IMR-90 (cell line): ENCODE measurements at regions not wholly inside any gene's neighbourhood (a gene's known extent, or its start where the extent isn't known, plus 50 kb on each side); places are given as distances from the start of the nearest gene placed in this dataset.

Experiments used
- ATAC-seq: fragments of 200-7000 bp; cut with Tn5 transposase; 2 replicates; pipeline ENCODE4 v1.9.1; 2020; ENCODE audit warnings: low read depth, mild to moderate bottlenecking, moderate library complexity
- BruUV-seq: library from RNA; stranded (reverse); fragments of 400-500 nt; replicated peaks from 2 replicates; lab custom pipeline; 2021; lab: Mats Ljungman, UMichigan
- CTCF ChIA-PET: fragments of 300-600 bp; formaldehyde crosslinking; extraction: SDS; loops from one replicate; lab custom pipeline; 2021; ENCODE audit warnings: antibody characterized with exemption; lab: Yijun Ruan, JAX
- POLR2A ChIA-PET: fragments of 300-600 bp; sonication (Branson Sonifier 250); formaldehyde crosslinking; loops from one replicate; lab custom pipeline; 2022; ENCODE audit warnings: antibody characterized with exemption; ENCODE audit not compliant: unreplicated experiment; lab: Charles Lee
- DNase-seq: peaks from one replicate; pipeline ENCODE4 v3.0.0; 2013
- H2AFZ ChIP-seq: replicated peaks from 2 replicates; pipeline ENCODE3; 2013; ENCODE audit warnings: low read length, mild to moderate bottlenecking; ENCODE audit not compliant: poor library complexity
- H2AK5ac ChIP-seq: 2 replicates; pipeline ENCODE4 v1.6.1; 2013; ENCODE audit warnings: low read depth, low read length, inconsistent platforms
- H2AK9ac ChIP-seq: replicated peaks from 2 replicates; pipeline ENCODE3; 2013; ENCODE audit warnings: mild to moderate bottlenecking, low read depth, low read length, moderate library complexity; ENCODE audit not compliant: poor library complexity
- H2BK120ac ChIP-seq: 2 replicates; pipeline ENCODE4 v1.6.1; 2013; ENCODE audit warnings: low read depth, low read length, inconsistent platforms
- H2BK15ac ChIP-seq: 3 replicates; pipeline ENCODE4 v1.6.1; 2013; ENCODE audit warnings: low read depth, low read length, inconsistent platforms
- H2BK20ac ChIP-seq: 2 replicates; pipeline ENCODE4 v1.6.1; 2013; ENCODE audit warnings: low read depth, mild to moderate bottlenecking, inconsistent platforms, low read length, moderate library complexity
- H2BK5ac ChIP-seq: 2 replicates; pipeline ENCODE4 v1.6.1; 2013; ENCODE audit warnings: mild to moderate bottlenecking, low read depth, low read length, inconsistent platforms; ENCODE audit not compliant: poor library complexity, severe bottlenecking
- H3K14ac ChIP-seq: replicated peaks from 2 replicates; pipeline ENCODE4 v1.6.1; 2013; ENCODE audit warnings: low read depth, low read length, inconsistent platforms
- H3K18ac ChIP-seq: 2 replicates; pipeline ENCODE4 v1.6.1; 2013; ENCODE audit warnings: low read depth, low read length, control low read depth
- H3K23ac ChIP-seq: 2 replicates; pipeline ENCODE4 v1.6.1; 2013; ENCODE audit warnings: low read depth, low read length, inconsistent platforms
- H3K27ac ChIP-seq: 2 replicates; pipeline ENCODE4 v1.5.1; 2013; ENCODE audit warnings: mild to moderate bottlenecking, control low read depth, low read length; ENCODE audit not compliant: insufficient read depth
- H3K27me3 ChIP-seq: 2 replicates; pipeline ENCODE4 v1.6.1; 2013; ENCODE audit warnings: low read length; ENCODE audit not compliant: control insufficient read depth, insufficient read depth
- H3K36me3 ChIP-seq: 2 replicates; pipeline ENCODE4 v1.6.1; 2013; ENCODE audit warnings: low read length, mixed read lengths; ENCODE audit not compliant: control insufficient read depth, insufficient read depth
- H3K4ac ChIP-seq: 2 replicates; pipeline ENCODE4 v1.6.1; 2013; ENCODE audit warnings: low read depth, low read length, inconsistent platforms
- H3K4me1 ChIP-seq: 2 replicates; pipeline ENCODE4 v1.6.1; 2013; ENCODE audit warnings: low read length, mixed read lengths; ENCODE audit not compliant: control insufficient read depth, insufficient read depth
- H3K4me2 ChIP-seq: 2 replicates; pipeline ENCODE4 v1.6.1; 2013; ENCODE audit warnings: low read depth, mild to moderate bottlenecking, control low read depth, low read length, moderate library complexity
- H3K4me3 ChIP-seq: 2 replicates; pipeline ENCODE4 v1.5.1; 2013; ENCODE audit warnings: low read depth, mild to moderate bottlenecking, control low read depth, low read length, moderate library complexity; ENCODE audit not compliant: insufficient read depth
- H3K56ac ChIP-seq: 2 replicates; pipeline ENCODE4 v1.6.1; 2013; ENCODE audit warnings: low read length, inconsistent platforms; ENCODE audit not compliant: insufficient read depth; ENCODE audit errors: extremely low read depth
- H3K79me1 ChIP-seq, 2 experiments: 2 replicates each; pipeline ENCODE4 v1.6.1; 2013; ENCODE audit warnings: low read length in 2 of 2, inconsistent platforms in 1 of 2, low read depth in 1 of 2
- H3K9ac ChIP-seq: 2 replicates; pipeline ENCODE4 v1.6.1; 2013; ENCODE audit warnings: low read depth, low read length, control low read depth
- H3K9me1 ChIP-seq: 2 replicates; pipeline ENCODE4 v1.6.1; 2013; ENCODE audit warnings: low read length, inconsistent platforms; ENCODE audit not compliant: insufficient read depth
- H3K9me3 ChIP-seq: 2 replicates; pipeline ENCODE4 v1.6.1; 2013; ENCODE audit warnings: low read length; ENCODE audit not compliant: control insufficient read depth, insufficient read depth
- H4K20me1 ChIP-seq: 2 replicates; pipeline ENCODE4 v1.6.1; 2013; ENCODE audit warnings: low read length, inconsistent platforms; ENCODE audit not compliant: insufficient read depth
- H4K5ac ChIP-seq: 2 replicates; pipeline ENCODE4 v1.6.1; 2013; ENCODE audit warnings: mild to moderate bottlenecking, low read depth, low read length, control low read depth
- H4K8ac ChIP-seq, 2 experiments: 2 replicates each; pipeline ENCODE4 v1.6.1; 2013; ENCODE audit warnings: low read depth in 2 of 2, low read length in 2 of 2, control low read depth in 1 of 2, inconsistent platforms in 1 of 2
- H4K91ac ChIP-seq: 2 replicates; pipeline ENCODE4 v1.6.1; 2013; ENCODE audit warnings: low read depth, low read length, inconsistent platforms; ENCODE audit not compliant: insufficient read depth
- BHLHE40 ChIP-seq: fragments of 150-350 bp; IDR thresholded peaks from 2 replicates; pipeline ENCODE4 v1.6.1; 2016; ENCODE audit warnings: mild to moderate bottlenecking, low read depth, low read length
- CEBPB ChIP-seq: IDR thresholded peaks from 2 replicates; pipeline ENCODE4 v1.6.1; 2012; ENCODE audit warnings: low read depth, low read length, improper control_type of control experiment
- FOS ChIP-seq: fragments of 150-350 bp; IDR thresholded peaks from 2 replicates; pipeline ENCODE4 v1.6.1; 2016; ENCODE audit warnings: low read depth, low read length
- MAFK ChIP-seq: IDR thresholded peaks from 2 replicates; pipeline ENCODE4 v1.6.1; 2012; ENCODE audit warnings: low read depth, low read length, improper control_type of control experiment
- MAZ ChIP-seq: IDR thresholded peaks from 2 replicates; pipeline ENCODE4 v1.6.1; 2012; ENCODE audit warnings: low read depth, mild to moderate bottlenecking, low read length, improper control_type of control experiment, moderate library complexity, borderline replicate concordance
- POLR2A ChIP-seq: IDR thresholded peaks from 2 replicates; pipeline ENCODE4 v1.6.1; 2012; ENCODE audit warnings: mild to moderate bottlenecking, low read depth, low read length
- RAD21 ChIP-seq: IDR thresholded peaks from 2 replicates; pipeline ENCODE4 v1.6.1; 2012; ENCODE audit warnings: low read length, improper control_type of control experiment
- dilution Hi-C: fragments of 300-500 bp; cut with HindIII; formaldehyde crosslinking; loops from one replicate; pipeline ENCODE4 v1.14.3; 2018; ENCODE audit warnings: low sequenced_read_pairs; ENCODE audit not compliant: unreplicated experiment
- in situ Hi-C: fragments of 300-500 bp; cut with MboI; formaldehyde crosslinking; loops from 3 replicates; pipeline ENCODE4 v1.14.3; 2019; ENCODE audit warnings: low sequenced_read_pairs, inconsistent platforms, mixed read lengths
- intact Hi-C: fragments of 100-400 bp; cut with micrococcal nuclease; formaldehyde crosslinking; loops from 2 replicates; pipeline ENCODE4 v1.10.0; 2022
- TF ChIP-seq, protein P1 (sequence below): conservative IDR thresholded peaks from 2 replicates; pipeline ENCODE4 v1.5.1; 2012; ENCODE audit warnings: mild to moderate bottlenecking, low read depth, low read length, improper control_type of control experiment
- TF ChIP-seq, protein P2 (sequence below): fragments of 150-350 bp; IDR thresholded peaks from 2 replicates; pipeline ENCODE4 v1.6.1; 2017; ENCODE audit warnings: mild to moderate bottlenecking, antibody characterized with exemption, low read length, low read depth

DNA sequence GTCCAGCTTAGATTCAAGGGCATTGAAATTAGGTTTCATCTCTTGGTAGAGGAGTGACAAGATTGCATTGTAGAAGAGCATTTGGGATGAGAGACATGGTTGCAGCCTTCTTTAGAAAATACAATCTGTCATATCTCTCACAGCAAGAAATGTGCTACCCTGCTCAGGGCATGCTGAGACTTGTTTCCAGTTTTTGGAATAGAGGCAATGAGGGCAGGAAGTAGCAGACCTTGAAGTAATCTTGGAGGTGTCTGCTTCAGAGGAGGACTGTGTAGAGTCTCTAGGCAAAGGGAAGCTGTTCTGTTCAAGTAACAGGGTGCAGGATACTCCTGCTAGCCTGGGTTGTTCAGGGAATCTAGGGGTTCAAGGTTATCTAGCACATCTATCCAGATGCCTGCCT is 116.1 kb upstream of the ZNF827 start:
- H3K4ac ChIP-seq, result no peak overlapping the region; the same call in 1 of the 2 replicates

More for the DNA sequence above, 116.1 kb upstream of the ZNF827 start:
- H2BK20ac ChIP-seq, result peak overlapping the region; percentile 82
- ATAC-seq, result no peak
- H3K18ac ChIP-seq, result peak overlapping the region; percentile 98
- no peak overlapping the region for H2AK5ac ChIP-seq
- no peak overlapping the region for H2AK9ac ChIP-seq
- ChIA-PET CTCF (interaction anchor here (0.6 kb wide), 1 partner anchor 62 kb away, joined by 5 read pairs; no protein-coding TSS in a partner anchor), POLR2A (no interaction called here)
- no peak overlapping the region for H3K9ac ChIP-seq
- H3K4me1 ChIP-seq, result peaks cover 17% of the 10 kb centered on the region
- H3K4me3 ChIP-seq, result no peak overlapping the region
- no TSS peak for BruUV-seq
- H3K23ac ChIP-seq, result no peak overlapping the region
- H2BK120ac ChIP-seq, result peak overlapping the region; percentile 32; the same call in 1 of the 2 replicates
- peak overlapping the region; percentile 92 for H4K5ac ChIP-seq
- H3K14ac ChIP-seq, result peak overlapping the region; percentile 37; the same call in 1 of the 2 replicates
- H4K91ac ChIP-seq, result peak overlapping the region; percentile 58; the same call in 1 of the 2 replicates
- H3K79me1 ChIP-seq, result no peaks in the 10 kb centered on the region
- H2AFZ ChIP-seq, result no peak overlapping the region
- no peaks in the 10 kb centered on the region for H4K20me1 ChIP-seq
- no peaks in the 10 kb centered on the region for H3K9me1 ChIP-seq
- peak overlapping the region; percentile 21; the same call in 1 of the 3 replicates for H2BK15ac ChIP-seq
- no peak for TF ChIP-seq MAZ
- no peak for TF ChIP-seq CEBPB
- TF ChIP-seq RAD21, result no peak
- TF ChIP-seq FOS, result no peak
- TF ChIP-seq, protein P1, sequence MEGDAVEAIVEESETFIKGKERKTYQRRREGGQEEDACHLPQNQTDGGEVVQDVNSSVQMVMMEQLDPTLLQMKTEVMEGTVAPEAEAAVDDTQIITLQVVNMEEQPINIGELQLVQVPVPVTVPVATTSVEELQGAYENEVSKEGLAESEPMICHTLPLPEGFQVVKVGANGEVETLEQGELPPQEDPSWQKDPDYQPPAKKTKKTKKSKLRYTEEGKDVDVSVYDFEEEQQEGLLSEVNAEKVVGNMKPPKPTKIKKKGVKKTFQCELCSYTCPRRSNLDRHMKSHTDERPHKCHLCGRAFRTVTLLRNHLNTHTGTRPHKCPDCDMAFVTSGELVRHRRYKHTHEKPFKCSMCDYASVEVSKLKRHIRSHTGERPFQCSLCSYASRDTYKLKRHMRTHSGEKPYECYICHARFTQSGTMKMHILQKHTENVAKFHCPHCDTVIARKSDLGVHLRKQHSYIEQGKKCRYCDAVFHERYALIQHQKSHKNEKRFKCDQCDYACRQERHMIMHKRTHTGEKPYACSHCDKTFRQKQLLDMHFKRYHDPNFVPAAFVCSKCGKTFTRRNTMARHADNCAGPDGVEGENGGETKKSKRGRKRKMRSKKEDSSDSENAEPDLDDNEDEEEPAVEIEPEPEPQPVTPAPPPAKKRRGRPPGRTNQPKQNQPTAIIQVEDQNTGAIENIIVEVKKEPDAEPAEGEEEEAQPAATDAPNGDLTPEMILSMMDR, result no peak
- TF ChIP-seq BHLHE40, result no peak
- no peak for TF ChIP-seq POLR2A
- no peak for TF ChIP-seq MAFK
- TF ChIP-seq, protein P2, sequence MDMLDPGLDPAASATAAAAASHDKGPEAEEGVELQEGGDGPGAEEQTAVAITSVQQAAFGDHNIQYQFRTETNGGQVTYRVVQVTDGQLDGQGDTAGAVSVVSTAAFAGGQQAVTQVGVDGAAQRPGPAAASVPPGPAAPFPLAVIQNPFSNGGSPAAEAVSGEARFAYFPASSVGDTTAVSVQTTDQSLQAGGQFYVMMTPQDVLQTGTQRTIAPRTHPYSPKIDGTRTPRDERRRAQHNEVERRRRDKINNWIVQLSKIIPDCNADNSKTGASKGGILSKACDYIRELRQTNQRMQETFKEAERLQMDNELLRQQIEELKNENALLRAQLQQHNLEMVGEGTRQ, result no peak
- peaks cover 3% of the 10 kb centered on the region; the same call in 1 of the 2 replicates for H3K27me3 ChIP-seq
- in situ Hi-C loops, result no loop called here
- H3K56ac ChIP-seq, result no peak overlapping the region
- no peak for DNase-seq
- no peaks in the 10 kb centered on the region for H3K9me3 ChIP-seq
- no peak overlapping the region for H3K27ac ChIP-seq
- peak overlapping the region in 1 of 2 experiments; percentile 43; a peak in 2 of 4 replicates for H4K8ac ChIP-seq
- no peaks in the 10 kb centered on the region for H3K36me3 ChIP-seq
- H3K4me2 ChIP-seq, result no peak overlapping the region
- intact Hi-C loops, result loop anchor here (10.0 kb wide), 1 partner anchor 170 kb away; no protein-coding TSS in a partner anchor
- H2BK5ac ChIP-seq, result peak overlapping the region; percentile 74
- dilution Hi-C loops, result no loop called here
